Breast epithelium (tissue), 4 donors: ENCODE measurements at regions not wholly inside any gene's neighbourhood (a gene's known extent, or its start where the extent isn't known, plus 50 kb on each side); places are given as distances from the start of the nearest gene placed in this dataset.

Experiments used
- DNase-seq, 2 donors: peaks; one replicate each; pipeline ENCODE4 v3.0.0-alpha.2; 2019; ENCODE audit warnings: low spot score in 2 of 2
- H3K27ac ChIP-seq, 2 donors: fragments of 200-600 bp; sonication (generic) in 1 of 2; one replicate each; pipeline ENCODE4 v1.5.1; 2016 to 2019; ENCODE audit warnings: mild to moderate bottlenecking in 1 of 2
- H3K27me3 ChIP-seq, 2 donors: fragments of 200-600 bp; sonication (generic) in 1 of 2; one replicate each; pipeline versions ENCODE4 v1.5.1 to v1.6.0; 2017 to 2019; ENCODE audit warnings: control low read depth in 1 of 2, mild to moderate bottlenecking in 1 of 2
- H3K36me3 ChIP-seq: fragments of 200-600 bp; one replicate; pipeline ENCODE4 v1.5.1; 2019
- H3K4me1 ChIP-seq, 2 donors: fragments of 200-600 bp; sonication (generic); one replicate each; pipeline ENCODE4 v1.5.1; 2016 to 2019; ENCODE audit warnings: control low read depth in 1 of 2
- H3K4me3 ChIP-seq, 3 donors: fragments of 200-600 bp; sonication (generic); 1 replicate in 2 of 3; 2 replicates in 1 of 3; pipeline ENCODE4 v1.5.1; 2016 to 2019; ENCODE audit warnings: mild to moderate bottlenecking in 3 of 3, moderate library complexity in 2 of 3
- H3K9me3 ChIP-seq, 2 donors: fragments of 200-600 bp; sonication (generic) in 1 of 2; one replicate each; pipeline ENCODE4 v1.5.1; 2016 to 2019; ENCODE audit warnings: control low read depth in 1 of 2
- CTCF ChIP-seq, 3 donors: fragments of 450-650 bp; IDR thresholded peaks; one replicate each; pipeline ENCODE4 v1.5.1; 2016 to 2017; ENCODE audit warnings: antibody characterized with exemption in 3 of 3, mild to moderate bottlenecking in 3 of 3, moderate library complexity in 3 of 3
- POLR2A ChIP-seq: fragments of 450-650 bp; IDR thresholded peaks from one replicate; pipeline ENCODE4 v1.6.1; 2016; ENCODE audit warnings: antibody characterized with exemption, mild to moderate bottlenecking, moderate library complexity
- POLR2AphosphoS5 ChIP-seq, 3 donors: sonication (generic); formaldehyde crosslinking; IDR thresholded peaks; one replicate each; pipeline ENCODE4 v1.6.1; 2017; ENCODE audit warnings: antibody characterized with exemption in 3 of 3
- intact Hi-C: fragments of 100-400 bp; cut with DNase I; formaldehyde crosslinking; loops from one replicate; pipeline ENCODE4 v1.15.1; 2023; ENCODE audit warnings: low total_unique reads

- Histone ChIP-seq H3K27me3 (no peaks in the 10 kb centered on the region), H3K4me3 (no peak overlapping the region), H3K27ac (no peak overlapping the region), H3K36me3 (no peaks in the 10 kb centered on the region), H3K9me3 (no peaks in the 10 kb centered on the region), H3K4me1 (no peaks in the 10 kb centered on the region)
- no peak for DNase-seq
- TF ChIP-seq POLR2A, result no peak
- no peak for TF ChIP-seq CTCF (IDR thresholded peaks at IDR 0.05)
- TF ChIP-seq POLR2AphosphoS5 (IDR thresholded peaks at IDR 0.05), result no peak
- intact Hi-C loops, result no loop called here
Observed at GRCh38 chr2:198441901-198442300, 637.5 kb downstream of the PLCL1 start.

GRCh38 chr2:198441246-198441645, 636.9 kb downstream of the PLCL1 start:
- no peaks in the 10 kb centered on the region for H3K4me1 ChIP-seq
- H3K4me3 ChIP-seq, result no peak overlapping the region
- no peak for DNase-seq
- H3K27me3 ChIP-seq, result no peaks in the 10 kb centered on the region
- H3K9me3 ChIP-seq, result no peaks in the 10 kb centered on the region
- H3K36me3 ChIP-seq, result no peaks in the 10 kb centered on the region
- TF ChIP-seq POLR2A (no peak), POLR2AphosphoS5 (IDR thresholded peaks at IDR 0.05) (no peak), CTCF (IDR thresholded peaks at IDR 0.05) (no peak)
- no peak overlapping the region for H3K27ac ChIP-seq
- intact Hi-C loops, result no loop called here

- DNase-seq, result no peak
- H3K9me3 ChIP-seq, result no peaks in the 10 kb centered on the region
- no peak overlapping the region for H3K4me3 ChIP-seq
- intact Hi-C loops, result no loop called here
- TF ChIP-seq POLR2A (no peak), POLR2AphosphoS5 (IDR thresholded peaks at IDR 0.05) (no peak), CTCF (IDR thresholded peaks at IDR 0.05) (no peak)
- no peaks in the 10 kb centered on the region for H3K4me1 ChIP-seq
- H3K36me3 ChIP-seq, result no peaks in the 10 kb centered on the region
- no peaks in the 10 kb centered on the region for H3K27me3 ChIP-seq
- H3K27ac ChIP-seq, result no peak overlapping the region
Observed at GRCh38 chr2:198440833-198441232, 636.4 kb downstream of the PLCL1 start.

GRCh38 chr2:198438331-198438730, 633.9 kb downstream of the PLCL1 start:
- Histone ChIP-seq H3K27me3 (no peaks in the 10 kb centered on the region), H3K36me3 (no peaks in the 10 kb centered on the region), H3K4me3 (no peak overlapping the region), H3K4me1 (no peaks in the 10 kb centered on the region), H3K9me3 (no peaks in the 10 kb centered on the region), H3K27ac (no peak overlapping the region)
- TF ChIP-seq CTCF (IDR thresholded peaks at IDR 0.05) (no peak), POLR2A (no peak), POLR2AphosphoS5 (IDR thresholded peaks at IDR 0.05) (no peak)
- intact Hi-C loops, result no loop called here
- no peak for DNase-seq

GRCh38 chr2:198424112-198424511, 619.7 kb downstream of the PLCL1 start:
- TF ChIP-seq CTCF (IDR thresholded peaks at IDR 0.05) (no peak), POLR2A (no peak), POLR2AphosphoS5 (IDR thresholded peaks at IDR 0.05) (no peak)
- Histone ChIP-seq H3K4me1 (no peaks in the 10 kb centered on the region), H3K27me3 (no peaks in the 10 kb centered on the region), H3K27ac (no peak overlapping the region), H3K4me3 (no peak overlapping the region), H3K36me3 (no peaks in the 10 kb centered on the region), H3K9me3 (no peaks in the 10 kb centered on the region)
- no peak for DNase-seq
- intact Hi-C loops, result no loop called here
